ENCODE measurements at regions not wholly inside any gene's neighbourhood (a gene's known extent, or its start where the extent isn't known, plus 50 kb on each side); places are given as distances from the start of the nearest gene placed in this dataset.

GRCh38 chr15:47614360-47615011, 102.8 kb upstream of the SEMA6D start:
- DNase-seq = peak in 2 of 3 donors; percentile 1 to 5

DNA sequence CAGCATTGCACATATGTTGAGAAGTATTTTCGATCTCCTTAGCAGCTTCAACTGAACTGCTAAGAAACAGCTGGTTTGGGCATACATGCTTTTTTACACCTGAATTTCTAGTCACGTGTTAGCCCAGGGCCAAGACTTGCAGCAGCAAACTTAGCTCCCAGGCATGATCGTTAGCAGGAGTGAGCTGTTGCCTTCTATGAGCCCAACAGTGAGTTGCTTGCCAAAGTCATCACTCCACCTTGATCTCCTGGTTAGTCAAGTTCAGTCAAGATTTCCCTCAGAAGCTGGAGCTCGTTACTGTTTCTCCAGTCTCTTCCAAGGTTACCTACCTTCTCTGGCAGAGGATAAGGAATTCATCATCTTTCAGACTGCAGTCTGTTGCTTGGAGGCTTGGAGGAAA, 100.4 kb upstream of the SEMA6D start:
- no peak for DNase-seq

- no peak for DNase-seq
Observed at GRCh38 chr15:47618241-47618640, 99.1 kb upstream of the SEMA6D start.

- DNase-seq = no peak
Observed at GRCh38 chr15:47620960-47621681, 96.2 kb upstream of the SEMA6D start.

- DNase-seq = no peak
Observed at GRCh38 chr15:47622055-47622454, 95.2 kb upstream of the SEMA6D start.

GRCh38 chr15:47624503-47624902, 92.8 kb upstream of the SEMA6D start:
- no peak for DNase-seq

DNA sequence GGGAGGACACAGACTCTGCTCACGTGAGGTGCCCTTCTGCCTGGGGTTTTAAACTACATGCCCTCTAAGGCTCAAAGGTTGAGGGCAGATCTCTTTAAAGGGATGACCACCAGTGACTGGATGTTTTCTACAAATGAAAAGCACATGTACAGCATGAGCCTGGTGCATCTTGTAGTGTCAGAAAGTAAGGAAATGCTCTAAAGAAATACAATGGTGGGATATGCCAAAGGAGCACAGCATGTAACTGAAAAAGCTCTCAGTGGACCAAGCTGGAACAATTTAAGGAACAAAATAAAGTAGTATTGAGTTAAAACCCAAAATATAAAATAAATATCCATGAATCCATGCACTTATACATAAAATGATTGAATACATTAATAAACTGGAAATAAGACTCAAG, 78.3 kb upstream of the SEMA6D start:
- DNase-seq = no peak

DNA sequence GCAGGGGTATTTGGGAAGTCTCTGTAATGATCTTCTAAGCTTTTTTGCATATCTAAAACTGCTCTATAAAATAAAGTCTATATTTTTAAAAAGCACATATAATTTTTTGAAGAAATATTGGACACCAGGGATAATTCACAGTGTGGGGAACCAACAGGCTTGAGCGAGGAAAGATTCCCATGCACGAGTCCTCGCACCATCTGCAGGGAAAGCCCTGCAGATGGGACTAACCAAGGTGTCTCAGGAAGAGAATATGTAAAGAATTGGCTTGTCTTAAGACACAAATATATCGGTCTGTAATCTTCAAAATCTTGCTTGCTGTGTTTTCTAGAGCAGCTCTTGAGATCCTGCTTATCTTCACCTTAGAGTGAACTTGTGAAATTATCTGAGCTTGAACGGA, 77.2 kb upstream of the SEMA6D start:
- no peak for DNase-seq

DNA sequence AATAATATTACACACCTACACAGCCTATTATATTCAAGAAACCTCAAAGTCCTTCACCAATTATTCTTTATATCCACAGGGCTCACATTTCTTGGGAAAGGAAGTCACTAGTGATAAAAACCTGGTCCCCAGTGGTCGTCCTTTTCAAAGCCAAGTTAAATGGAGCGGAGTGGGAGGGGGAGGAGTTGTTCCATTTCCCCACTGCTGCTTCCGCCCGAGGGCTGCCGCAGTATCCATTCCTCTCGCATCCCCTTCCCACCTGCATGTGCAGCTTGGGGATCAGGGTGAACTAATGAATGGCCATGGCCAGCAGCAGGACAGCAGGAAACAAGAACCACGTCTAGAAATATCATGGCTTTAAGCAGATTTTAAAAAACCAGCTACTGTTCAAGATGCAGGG, 76.4 kb upstream of the SEMA6D start:
- DNase-seq = no peak

DNA sequence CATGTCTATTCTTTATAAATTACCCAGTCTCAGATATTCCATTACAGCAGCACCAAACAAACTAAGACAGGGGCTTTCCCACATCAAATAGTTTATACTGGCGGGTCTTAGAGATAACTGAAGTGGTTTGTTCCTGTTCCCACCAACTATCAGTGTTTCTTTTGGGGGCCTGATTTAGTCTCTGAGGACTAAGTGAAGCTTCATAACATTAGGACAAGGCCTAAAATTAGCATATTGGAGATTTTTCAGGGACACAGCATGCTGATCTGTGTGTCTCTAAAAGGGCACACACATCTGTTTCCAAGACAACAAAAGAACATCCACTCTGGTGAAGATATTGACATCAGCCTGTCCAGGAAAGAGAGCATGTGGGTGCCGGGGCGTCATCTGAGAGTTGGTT, 72.6 kb upstream of the SEMA6D start:
- no peak for DNase-seq

DNA sequence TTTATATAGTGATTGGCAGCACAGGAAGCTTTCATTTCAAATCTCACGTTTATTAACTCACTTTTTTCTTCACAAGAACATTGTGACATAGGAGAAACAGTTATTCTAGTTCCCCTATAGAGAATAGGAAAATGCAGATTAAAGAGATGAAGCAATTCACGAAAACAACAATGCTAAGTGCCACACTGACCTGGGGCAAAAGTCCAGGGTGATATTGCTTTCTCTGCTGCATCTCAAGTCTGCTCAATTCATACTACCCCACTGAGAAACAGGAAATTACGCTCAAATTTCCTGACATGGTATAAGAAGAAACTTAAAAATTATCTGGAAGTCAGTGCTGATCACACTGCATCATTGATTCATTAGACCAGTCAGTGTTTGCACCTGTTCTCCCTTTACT, 66.7 kb upstream of the SEMA6D start:
- DNase-seq = no peak

- no peak for DNase-seq
Observed at GRCh38 chr15:47652328-47652727, 65.0 kb upstream of the SEMA6D start.

- DNase-seq = no peak
Observed at GRCh38 chr15:47652844-47653243, 64.5 kb upstream of the SEMA6D start.

DNA sequence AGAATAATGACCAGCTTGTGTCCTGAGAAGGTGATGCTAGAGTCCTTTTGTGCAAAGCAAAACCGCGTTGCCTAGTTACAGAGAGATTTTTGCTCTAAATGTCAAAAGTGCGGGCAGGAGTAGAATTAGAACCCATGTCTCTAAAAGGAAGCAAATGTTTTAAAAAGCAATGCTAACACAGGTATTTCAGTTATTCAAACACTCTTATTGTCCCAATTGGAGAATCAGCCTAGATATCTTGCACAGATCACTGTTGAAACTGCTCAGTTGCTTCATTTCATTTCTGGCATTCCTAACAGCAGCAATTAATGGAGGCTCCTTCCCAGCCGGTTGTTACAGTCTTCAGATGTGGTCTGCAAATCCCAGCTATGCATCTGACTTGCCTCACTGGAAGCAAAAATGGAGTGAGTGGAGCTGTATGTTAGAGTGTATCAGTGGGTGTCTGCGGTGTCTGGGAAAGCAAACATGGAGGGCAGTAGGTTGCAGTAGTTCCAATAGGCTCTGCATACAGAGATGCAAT, 55.6 kb upstream of the SEMA6D start:
- DNase-seq = no peak

- no peak for DNase-seq
Observed at GRCh38 chr15:47663101-47663500, 54.2 kb upstream of the SEMA6D start.

Measured in suppressor macrophage treated with lipopolysaccharide for 1 hour (primary cell).